ENCODE measurements at regions not wholly inside any gene's neighbourhood (a gene's known extent, or its start where the extent isn't known, plus 50 kb on each side); places are given as distances from the start of the nearest gene placed in this dataset.

DNA sequence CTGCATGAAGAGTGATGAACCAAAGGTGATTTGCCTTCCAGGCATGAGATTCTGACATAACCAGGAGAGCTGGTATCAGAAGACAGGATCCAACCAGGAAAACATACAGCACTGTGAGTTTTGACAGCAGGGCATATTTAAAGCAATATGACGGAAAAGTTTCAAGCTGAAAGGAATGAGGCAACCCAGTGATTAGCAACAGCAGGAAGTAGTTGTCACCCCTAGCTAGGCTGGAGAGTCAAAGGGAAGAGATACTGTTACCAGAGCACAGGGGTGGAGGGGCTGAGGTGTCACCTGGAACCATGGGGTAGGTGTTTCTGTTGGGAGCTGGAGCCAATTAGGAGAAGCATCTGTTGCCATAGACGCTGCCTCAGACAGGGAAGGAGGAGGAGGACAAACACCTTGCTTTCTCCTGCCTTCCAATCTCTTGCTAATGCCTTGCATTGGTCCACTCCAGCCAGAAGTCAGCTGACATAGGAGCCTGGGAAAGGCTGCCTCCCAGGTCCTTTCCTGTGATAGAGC, 125.4 kb upstream of the SORCS3 start:
- no peak for DNase-seq (ENCODE audit: unreplicated experiment)
- BruUV-seq (replicated peaks): no TSS peak
- intact Hi-C loops (cut with micrococcal nuclease): no loop called here
- H3K27me3 Mint-ChIP-seq (ENCODE audit: insufficient read depth, unreplicated experiment): no peaks in the 10 kb centered on the region
- ChIA-PET CTCF (interaction anchor here (0.6 to 0.9 kb wide), 2 partner anchors 86 to 162 kb away, joined by 3 to 6 read pairs; partner anchors contain the start of gene CFAP58), POLR2A (no interaction called here)
- no peak overlapping the region for H3K4me3 Mint-ChIP-seq (ENCODE audit: unreplicated experiment)
- no peaks in the 10 kb centered on the region for H3K9me3 Mint-ChIP-seq (ENCODE audit: unreplicated experiment)
- H3K27ac Mint-ChIP-seq (ENCODE audit: low read depth, unreplicated experiment): no peak overlapping the region
- no peaks in the 10 kb centered on the region for H3K36me3 Mint-ChIP-seq (ENCODE audit: insufficient read depth, unreplicated experiment)
- H3K4me1 Mint-ChIP-seq (ENCODE audit: insufficient read depth, unreplicated experiment): no peaks in the 10 kb centered on the region
- no peak for TF ChIP-seq CTCF (IDR thresholded peaks at IDR 0.05; ENCODE audit: unreplicated experiment)

- intact Hi-C loops (cut with micrococcal nuclease): no loop called here
- no peak for DNase-seq (ENCODE audit: unreplicated experiment)
- no peaks in the 10 kb centered on the region for H3K9me3 Mint-ChIP-seq (ENCODE audit: unreplicated experiment)
- BruUV-seq (replicated peaks): no TSS peak
- CTCF ChIA-PET: interaction anchor here (0.6 to 0.7 kb wide), 2 partner anchors 10 to 140 kb away, joined by 3 read pairs; no protein-coding TSS in a partner anchor
- no peak overlapping the region for H3K4me3 Mint-ChIP-seq (ENCODE audit: unreplicated experiment)
- TF ChIP-seq CTCF (IDR thresholded peaks at IDR 0.05; ENCODE audit: unreplicated experiment): no peak
- POLR2A ChIA-PET: no interaction called here
- no peaks in the 10 kb centered on the region for H3K27me3 Mint-ChIP-seq (ENCODE audit: insufficient read depth, unreplicated experiment)
- no peaks in the 10 kb centered on the region for H3K36me3 Mint-ChIP-seq (ENCODE audit: insufficient read depth, unreplicated experiment)
- H3K27ac Mint-ChIP-seq (ENCODE audit: low read depth, unreplicated experiment): no peak overlapping the region
- no peaks in the 10 kb centered on the region for H3K4me1 Mint-ChIP-seq (ENCODE audit: insufficient read depth, unreplicated experiment)
These were observed 124.1 kb upstream of the SORCS3 start for GRCh38 chr10:104516986-104517385.

GRCh38 chr10:104517946-104518345, 123.1 kb upstream of the SORCS3 start:
- BruUV-seq (replicated peaks): no TSS peak

DNA sequence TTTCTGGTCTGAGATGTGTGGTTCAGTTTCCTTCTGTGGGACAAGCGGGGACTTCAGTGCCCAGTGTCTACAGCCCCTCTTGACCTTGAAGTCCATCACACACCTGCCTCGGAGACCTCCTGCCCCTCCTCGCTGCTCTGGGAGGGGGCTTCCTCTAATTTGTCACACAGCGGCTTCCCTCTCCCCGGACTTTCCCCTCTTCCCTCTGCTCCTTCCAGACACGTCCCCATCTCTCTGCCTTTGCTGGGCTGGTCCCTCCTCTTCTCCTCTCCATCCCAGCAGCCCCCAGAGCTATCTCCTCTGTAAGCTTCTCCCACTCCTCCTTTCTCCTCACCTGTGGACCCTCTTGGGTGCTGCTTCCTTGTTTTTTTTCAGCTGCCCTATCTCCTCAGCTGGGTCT, 122.2 kb upstream of the SORCS3 start:
- POLR2A ChIA-PET: no interaction called here
- no peaks in the 10 kb centered on the region for H3K27me3 Mint-ChIP-seq (ENCODE audit: insufficient read depth, unreplicated experiment)

More at GRCh38 chr10:104517946-104518345, 123.1 kb upstream of the SORCS3 start:
- DNase-seq (ENCODE audit: unreplicated experiment): no peak
- intact Hi-C loops (cut with micrococcal nuclease): no loop called here
- no peak for TF ChIP-seq CTCF (IDR thresholded peaks at IDR 0.05; ENCODE audit: unreplicated experiment)
- Mint-ChIP-seq H3K27me3 (ENCODE audit: insufficient read depth, unreplicated experiment) (no peaks in the 10 kb centered on the region), H3K4me3 (ENCODE audit: unreplicated experiment) (no peak overlapping the region), H3K36me3 (ENCODE audit: insufficient read depth, unreplicated experiment) (no peaks in the 10 kb centered on the region), H3K9me3 (ENCODE audit: unreplicated experiment) (no peaks in the 10 kb centered on the region), H3K4me1 (ENCODE audit: insufficient read depth, unreplicated experiment) (no peaks in the 10 kb centered on the region), H3K27ac (ENCODE audit: low read depth, unreplicated experiment) (no peak overlapping the region)
- ChIA-PET CTCF (no interaction called here), POLR2A (interaction anchor here (0.5 kb wide), 1 partner anchor 1662 kb away, joined by 3 read pairs; no protein-coding TSS in a partner anchor)

More for the DNA sequence above, 122.2 kb upstream of the SORCS3 start:
- H3K4me1 Mint-ChIP-seq (ENCODE audit: insufficient read depth, unreplicated experiment): no peaks in the 10 kb centered on the region
- no peak overlapping the region for H3K27ac Mint-ChIP-seq (ENCODE audit: low read depth, unreplicated experiment)
- intact Hi-C loops (cut with micrococcal nuclease): no loop called here
- DNase-seq (ENCODE audit: unreplicated experiment): no peak
- no TSS peak for BruUV-seq (replicated peaks)
- no peak overlapping the region for H3K4me3 Mint-ChIP-seq (ENCODE audit: unreplicated experiment)
- CTCF ChIA-PET: interaction anchor here (0.6 kb wide), 1 partner anchor 35 kb away, joined by 5 read pairs; no protein-coding TSS in a partner anchor
- no peaks in the 10 kb centered on the region for H3K9me3 Mint-ChIP-seq (ENCODE audit: unreplicated experiment)
- no peak for TF ChIP-seq CTCF (IDR thresholded peaks at IDR 0.05; ENCODE audit: unreplicated experiment)
- no peaks in the 10 kb centered on the region for H3K36me3 Mint-ChIP-seq (ENCODE audit: insufficient read depth, unreplicated experiment)
